Loucy (cell line): ENCODE measurements at regions not wholly inside any gene's neighbourhood (a gene's known extent, or its start where the extent isn't known, plus 50 kb on each side); places are given as distances from the start of the nearest gene placed in this dataset.

Source experiments
- CTCF ChIP-seq: fragments of 200-600 bp; sonication (generic); conservative IDR thresholded peaks from 2 replicates; pipeline ENCODE4 v1.5.1; 2014; ENCODE audit warnings: mild to moderate bottlenecking, antibody characterized with exemption, low read length
- EZH2phosphoT487 ChIP-seq: fragments of 200-600 bp; IDR thresholded peaks from 2 replicates; pipeline ENCODE4 v1.6.1; 2018; ENCODE audit warnings: antibody characterized with exemption, mild to moderate bottlenecking, moderate library complexity, borderline replicate concordance

GRCh38 chr2:226387499-226387942, 412.1 kb downstream of the IRS1 start:
- TF ChIP-seq CTCF (no peak), EZH2phosphoT487 (no peak)
